HepG2 (cell line): ENCODE measurements at regions not wholly inside any gene's neighbourhood (a gene's known extent, or its start where the extent isn't known, plus 50 kb on each side); places are given as distances from the start of the nearest gene placed in this dataset.

ENCODE experiments used
- ATAC-seq: fragments of 200-7000 bp; cut with Tn5 transposase; 3 replicates; pipeline ENCODE4 v1.9.1; 2020; ENCODE audit warnings: mild to moderate bottlenecking, moderate library complexity
- BruUV-seq: library from RNA; stranded (reverse); fragments of 400-500 nt; replicated peaks from 2 replicates; lab custom pipeline; 2021; lab: Mats Ljungman, UMichigan
- CTCF ChIA-PET: fragments of 300-600 bp; formaldehyde crosslinking; extraction: SDS; loops from one replicate; lab custom pipeline; 2021; ENCODE audit warnings: low total read pairs, inconsistent platforms, low intra/inter-chr PET ratio; lab: Yijun Ruan, JAX
- POLR2A ChIA-PET: fragments of 350-600 bp; sonication (Branson Sonifier 250); formaldehyde crosslinking; loops from one replicate; lab custom pipeline; 2020; ENCODE audit warnings: antibody characterized with exemption, inconsistent platforms; lab: Yijun Ruan, JAX
- DNase-seq: peaks from one replicate; pipeline ENCODE4 v3.0.0-alpha.2; 2015; ENCODE audit warnings: low spot score
- FAIRE-seq: peaks from 3 replicates; lab custom pipeline; 2011; peaks lifted over from hg19 to GRCh38; lab: Jason Lieb, UNC
- H2AFZ ChIP-seq: one replicate; pipeline ENCODE4 v1.6.1; 2011; ENCODE audit warnings: low read length, inconsistent platforms
- H3K27ac ChIP-seq: fragments of 300-600 bp; 3 replicates; pipeline ENCODE4 v1.8.0; 2011; ENCODE audit warnings: mixed run types, mild to moderate bottlenecking, mixed read lengths, low read length, inconsistent platforms; ENCODE audit not compliant: insufficient read depth; ENCODE audit errors: extremely low read length
- H3K27me3 ChIP-seq, 2 experiments: fragments of 200-600 bp in 1 of 2; 2 replicates in 1 of 2; 3 replicates in 1 of 2; pipeline versions ENCODE4 v1.6.0 to v1.8.0; 2011; ENCODE audit warnings: low read length in 2 of 2, mild to moderate bottlenecking in 2 of 2, moderate library complexity in 2 of 2, inconsistent platforms in 1 of 2; ENCODE audit not compliant: insufficient read depth in 2 of 2, control insufficient read depth in 1 of 2
- H3K36me3 ChIP-seq, 2 experiments: fragments of 200-600 bp in 1 of 2; replicated peaks in 1 of 2; 2 replicates in 1 of 2; 3 replicates in 1 of 2; pipeline versions ENCODE4 v1.5.1 to v1.8.0; 2011; ENCODE audit warnings: low read length in 2 of 2, inconsistent platforms in 1 of 2; ENCODE audit not compliant: insufficient read depth in 2 of 2, control insufficient read depth in 1 of 2
- H3K4me1 ChIP-seq: 2 replicates; pipeline ENCODE4 v1.5.1; 2012; ENCODE audit warnings: low read length, inconsistent platforms; ENCODE audit not compliant: insufficient read depth
- H3K4me2 ChIP-seq: 2 replicates; pipeline ENCODE4 v1.6.0; 2011; ENCODE audit warnings: low read depth, low read length, inconsistent platforms
- H3K4me3 ChIP-seq, 3 experiments: fragments of 200-600 bp in 1 of 3; sonication (generic), shearing (Covaris generic) in 1 of 3; replicated peaks in 1 of 3; 2 replicates each; pipeline ENCODE4 v1.5.1; 2011 to 2016; ENCODE audit warnings: low read length in 3 of 3, inconsistent platforms in 2 of 3, low read depth in 2 of 3, mild to moderate bottlenecking in 2 of 3, control low read depth in 1 of 3, mixed read lengths in 1 of 3; ENCODE audit not compliant: insufficient read depth in 1 of 3
- H3K79me2 ChIP-seq: one replicate; pipeline ENCODE4 v1.6.1; 2011; ENCODE audit warnings: low read length, inconsistent platforms; ENCODE audit not compliant: insufficient read depth
- H3K9ac ChIP-seq: 2 replicates; pipeline ENCODE4 v1.6.0; 2011; ENCODE audit warnings: mild to moderate bottlenecking, low read depth, low read length, inconsistent platforms; ENCODE audit not compliant: insufficient read depth
- H3K9me3 ChIP-seq: 2 replicates; pipeline ENCODE4 v1.5.1; 2012; ENCODE audit warnings: mild to moderate bottlenecking, low read length
- H4K20me1 ChIP-seq: 2 replicates; pipeline ENCODE4 v1.6.0; 2011; ENCODE audit warnings: inconsistent platforms, mild to moderate bottlenecking, low read length, moderate library complexity; ENCODE audit not compliant: insufficient read depth
- HCFC1 ChIP-seq: fragments of 150-350 bp; IDR thresholded peaks from 2 replicates; pipeline ENCODE4 v1.6.1; 2014; ENCODE audit warnings: low read depth, low read length
- MAFF ChIP-seq: IDR thresholded peaks from 2 replicates; pipeline ENCODE4 v1.6.1; 2011; ENCODE audit warnings: low read depth, low read length, improper control_type of control experiment
- MAFK ChIP-seq, 2 experiments: IDR thresholded peaks in 1 of 2; conservative IDR thresholded peaks in 1 of 2; 2 replicates each; pipeline ENCODE4 v1.6.1; 2011; ENCODE audit warnings: improper control_type of control experiment in 2 of 2, low read length in 2 of 2
- NR1H2 ChIP-seq: sonication (generic); formaldehyde crosslinking; IDR thresholded peaks from 2 replicates; pipeline ENCODE4 v1.8.1; 2022; ENCODE audit warnings: low read depth, missing genetic modification reagents, borderline replicate concordance
- SETDB1 ChIP-seq: sonication (generic); formaldehyde crosslinking; IDR thresholded peaks from 2 replicates; pipeline ENCODE4 v1.5.1; 2020; ENCODE audit warnings: missing genetic modification reagents, mild to moderate bottlenecking, borderline replicate concordance
- XBP1 ChIP-seq: sonication (generic); formaldehyde crosslinking; IDR thresholded peaks from 2 replicates; pipeline ENCODE4 v1.5.0; 2020; ENCODE audit warnings: missing genetic modification reagents
- ZNF20 ChIP-seq: sonication (generic); formaldehyde crosslinking; IDR thresholded peaks from 2 replicates; pipeline ENCODE4 v1.4.0; 2020; ENCODE audit warnings: mild to moderate bottlenecking, moderate library complexity, missing genetic modification reagents
- ZNF331 ChIP-seq: sonication (generic); formaldehyde crosslinking; IDR thresholded peaks from 2 replicates; pipeline ENCODE4 v1.4.0; 2020; ENCODE audit warnings: missing genetic modification reagents
- ZNF670 ChIP-seq: sonication (generic); formaldehyde crosslinking; IDR thresholded peaks from 2 replicates; pipeline ENCODE4 v1.8.0; 2022; ENCODE audit warnings: mild to moderate bottlenecking, missing genetic modification reagents, borderline replicate concordance
- ZNF761 ChIP-seq: sonication (generic); formaldehyde crosslinking; conservative IDR thresholded peaks from 2 replicates; pipeline ENCODE4 v1.4.0; 2020; ENCODE audit warnings: mild to moderate bottlenecking, missing genetic modification reagents
- WGBS: methylation state at CpG from one replicate; pipeline ENCODE4 v1.1.6; 2017; ENCODE audit warnings: low lambda C conversion rate; 5-methylcytosine and 5-hydroxymethylcytosine counted together
- in situ Hi-C: cut with HindIII; loops from 2 replicates; pipeline ENCODE4 v1.10.0; 2017; ENCODE audit warnings: low pct_unique_long_range_greater_than_20kb; ENCODE audit not compliant: extremely low pct_ligation_motif_present
- intact Hi-C: fragments of 100-400 bp; cut with micrococcal nuclease; formaldehyde crosslinking; loops from one replicate; pipeline ENCODE4 v1.10.0; 2022; ENCODE audit not compliant: unreplicated experiment
- TF ChIP-seq, protein P1 (sequence below): sonication (generic); formaldehyde crosslinking; IDR thresholded peaks from 2 replicates; pipeline ENCODE4 v1.4.0; 2020; ENCODE audit warnings: missing genetic modification reagents
- TF ChIP-seq, protein P2 (sequence below): fragments of 450-650 bp; IDR thresholded peaks from 2 replicates; pipeline ENCODE4 v1.6.1; 2016

DNA sequence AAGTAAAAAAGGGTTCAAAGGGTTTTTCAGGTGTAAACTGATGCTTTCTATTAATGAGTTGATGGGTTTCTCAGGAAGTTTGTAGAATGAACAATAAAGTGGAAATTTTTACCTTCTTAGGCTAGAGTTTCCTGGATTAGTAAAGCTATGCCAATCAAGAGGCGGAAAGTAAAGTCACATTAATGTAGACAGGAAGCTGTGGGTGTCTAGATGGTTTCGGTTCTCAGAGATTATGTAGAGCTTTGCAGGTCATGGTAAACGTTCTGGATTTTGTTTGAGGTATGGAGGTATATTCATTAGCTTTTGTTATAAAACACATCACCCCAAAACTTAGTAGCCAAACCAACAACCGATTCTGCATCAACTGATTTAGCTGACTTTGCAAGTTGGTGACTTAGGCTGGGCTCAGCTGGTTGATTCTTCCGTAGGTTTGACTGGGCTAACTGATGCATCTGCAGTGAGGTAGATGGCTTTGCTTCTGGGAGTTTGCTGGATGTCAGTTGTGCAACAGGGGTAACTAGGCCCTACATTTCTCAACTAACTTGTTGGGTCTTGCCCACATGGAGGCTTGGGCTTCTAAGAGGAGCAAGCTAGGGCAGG lies 273.8 kb downstream of the MSX2 start:
- Histone ChIP-seq H3K36me3 (no peaks in the 10 kb centered on the region), H2AFZ (no peak overlapping the region), H3K4me2 (no peak overlapping the region), H3K4me3 (no peak overlapping the region), H3K4me1 (no peaks in the 10 kb centered on the region), H3K9me3 (no peaks in the 10 kb centered on the region; the same call in none of the 2 replicates), H3K27me3 (no peaks in the 10 kb centered on the region), H3K27ac (no peak overlapping the region), H3K9ac (no peak overlapping the region), H4K20me1 (no peaks in the 10 kb centered on the region), H3K79me2 (no peaks in the 10 kb centered on the region)
- ChIA-PET CTCF (no interaction called here), POLR2A (no interaction called here)
- ATAC-seq (no peak), FAIRE-seq (no peak), DNase-seq (no peak)
- TF ChIP-seq SETDB1 (CRISPR knock-in tag) (no peak), ZNF20 (CRISPR knock-in tag) (no peak), ZNF670 (CRISPR knock-in tag) (no peak), XBP1 (CRISPR knock-in tag) (no peak), NR1H2 (no peak), ZNF761 (no peak), MAFK (conservative IDR thresholded peaks at IDR 0.05 in 1 of 2, IDR thresholded peaks at IDR 0.05 in 1 of 2; ENCODE audit: low read length in 2 of 2) (peak; percentile 16 to 59; a peak in 2 of 4 replicates), HCFC1 (no peak), MAFF (peak; percentile 37; the same call in 1 of the 2 replicates), ZNF331 (CRISPR knock-in tag) (peak; percentile 97)
- TF ChIP-seq, protein P1, sequence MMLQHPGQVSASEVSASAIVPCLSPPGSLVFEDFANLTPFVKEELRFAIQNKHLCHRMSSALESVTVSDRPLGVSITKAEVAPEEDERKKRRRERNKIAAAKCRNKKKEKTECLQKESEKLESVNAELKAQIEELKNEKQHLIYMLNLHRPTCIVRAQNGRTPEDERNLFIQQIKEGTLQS (CRISPR knock-in tag): no peak
- TF ChIP-seq, protein P2, sequence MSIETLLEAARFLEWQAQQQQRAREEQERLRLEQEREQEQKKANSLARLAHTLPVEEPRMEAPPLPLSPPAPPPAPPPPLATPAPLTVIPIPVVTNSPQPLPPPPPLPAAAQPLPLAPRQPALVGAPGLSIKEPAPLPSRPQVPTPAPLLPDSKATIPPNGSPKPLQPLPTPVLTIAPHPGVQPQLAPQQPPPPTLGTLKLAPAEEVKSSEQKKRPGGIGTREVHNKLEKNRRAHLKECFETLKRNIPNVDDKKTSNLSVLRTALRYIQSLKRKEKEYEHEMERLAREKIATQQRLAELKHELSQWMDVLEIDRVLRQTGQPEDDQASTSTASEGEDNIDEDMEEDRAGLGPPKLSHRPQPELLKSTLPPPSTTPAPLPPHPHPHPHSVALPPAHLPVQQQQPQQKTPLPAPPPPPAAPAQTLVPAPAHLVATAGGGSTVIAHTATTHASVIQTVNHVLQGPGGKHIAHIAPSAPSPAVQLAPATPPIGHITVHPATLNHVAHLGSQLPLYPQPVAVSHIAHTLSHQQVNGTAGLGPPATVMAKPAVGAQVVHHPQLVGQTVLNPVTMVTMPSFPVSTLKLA: no peak
- in situ Hi-C loops (no loop called here), intact Hi-C loops (no loop called here)
- WGBS: 7% methylated on average over 3 of the region's 5 CpGs
- no TSS peak for BruUV-seq
